ENCODE measurements at regions not wholly inside any gene's neighbourhood (a gene's known extent, or its start where the extent isn't known, plus 50 kb on each side); places are given as distances from the start of the nearest gene placed in this dataset.

- no peak overlapping the region for H3K4me3 ChIP-seq (ENCODE audit: control insufficient read depth, low read depth, low read length)
- TF ChIP-seq CTCF (IDR thresholded peaks at IDR 0.05; ENCODE audit: control insufficient read depth, insufficient read depth, low read depth, low read length, missing control alignments), result no peak
- DNase-seq (ENCODE audit: low read depth), result no peak
Measured at GRCh38 chr10:65319493-65319892, 1606.3 kb upstream of the LRRTM3 start.

- no peak for TF ChIP-seq CTCF (IDR thresholded peaks at IDR 0.05; ENCODE audit: control insufficient read depth, insufficient read depth, low read depth, low read length, missing control alignments)
- no peak for DNase-seq (ENCODE audit: low read depth)
- H3K4me3 ChIP-seq (ENCODE audit: control insufficient read depth, low read depth, low read length), result no peak overlapping the region
Measured at GRCh38 chr10:65320236-65321026, 1605.4 kb upstream of the LRRTM3 start.

- TF ChIP-seq CTCF (IDR thresholded peaks at IDR 0.05; ENCODE audit: control insufficient read depth, insufficient read depth, low read depth, low read length, missing control alignments), result no peak
- H3K4me3 ChIP-seq (ENCODE audit: control insufficient read depth, low read depth, low read length), result no peak overlapping the region
- DNase-seq (ENCODE audit: low read depth), result no peak
Measured at GRCh38 chr10:65323802-65324201, 1602.0 kb upstream of the LRRTM3 start.

- DNase-seq (ENCODE audit: low read depth), result no peak
- no peak for TF ChIP-seq CTCF (IDR thresholded peaks at IDR 0.05; ENCODE audit: control insufficient read depth, insufficient read depth, low read depth, low read length, missing control alignments)
- H3K4me3 ChIP-seq (ENCODE audit: control insufficient read depth, low read depth, low read length), result no peak overlapping the region
Measured at GRCh38 chr10:65325913-65326312, 1599.9 kb upstream of the LRRTM3 start.

GRCh38 chr10:65328486-65328885 lies 1597.3 kb upstream of the LRRTM3 start:
- no peak for TF ChIP-seq CTCF (IDR thresholded peaks at IDR 0.05; ENCODE audit: control insufficient read depth, insufficient read depth, low read depth, low read length, missing control alignments)
- H3K4me3 ChIP-seq (ENCODE audit: control insufficient read depth, low read depth, low read length), result no peak overlapping the region
- no peak for DNase-seq (ENCODE audit: low read depth)

- no peak for DNase-seq (ENCODE audit: low read depth)
- H3K4me3 ChIP-seq (ENCODE audit: control insufficient read depth, low read depth, low read length), result no peak overlapping the region
- no peak for TF ChIP-seq CTCF (IDR thresholded peaks at IDR 0.05; ENCODE audit: control insufficient read depth, insufficient read depth, low read depth, low read length, missing control alignments)
Measured at GRCh38 chr10:65335311-65335710, 1590.5 kb upstream of the LRRTM3 start.

Measured in AG09309 (cell line).